ENCODE measurements at regions not wholly inside any gene's neighbourhood (a gene's known extent, or its start where the extent isn't known, plus 50 kb on each side); places are given as distances from the start of the nearest gene placed in this dataset.

DNA sequence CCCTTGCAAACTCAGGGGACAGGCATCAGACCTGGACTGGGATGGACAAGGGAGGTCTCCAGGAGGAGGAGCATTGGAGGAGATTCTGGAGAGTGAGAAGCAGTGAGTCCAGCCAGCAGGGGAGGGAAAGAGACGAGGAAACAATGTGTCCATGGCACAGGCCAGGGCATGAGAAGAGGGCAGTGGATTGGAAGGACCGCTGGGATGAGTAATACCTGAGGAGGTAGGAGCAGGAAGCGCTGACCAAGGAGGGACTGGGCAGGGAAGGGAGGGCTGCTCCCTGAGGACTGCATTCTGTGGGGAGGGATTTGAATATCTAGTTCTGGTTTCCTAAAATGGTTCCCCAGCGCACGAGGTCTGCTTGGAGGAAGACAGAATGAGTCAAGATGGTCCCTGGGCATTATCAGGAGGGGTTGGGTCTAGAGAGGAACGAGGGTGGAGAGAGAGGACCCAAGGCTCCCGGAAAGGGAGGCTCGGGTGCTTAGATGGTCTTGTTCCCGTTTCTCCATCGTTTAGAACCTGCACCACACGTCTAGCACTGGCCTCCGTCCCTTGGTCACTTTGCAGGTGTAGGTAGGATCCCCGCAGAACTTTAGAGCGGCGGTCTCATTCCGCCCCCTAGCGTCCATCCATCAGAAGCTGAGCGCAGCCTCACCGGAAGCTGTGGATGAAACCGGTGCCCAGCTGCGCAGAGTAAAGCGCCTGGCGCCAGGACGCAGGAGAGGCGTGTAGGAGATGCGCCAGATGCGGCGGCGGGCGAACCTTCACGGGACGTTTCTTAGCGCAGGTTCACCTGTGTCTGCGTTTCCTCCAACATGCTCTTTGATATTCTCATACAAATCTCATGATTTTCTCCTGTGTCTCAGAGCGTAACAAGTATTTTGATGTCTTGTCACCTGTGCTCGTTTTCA lies 190.7 kb upstream of the NDN start:
- H3K4me1 Mint-ChIP-seq (ENCODE audit: low read depth), result no peaks in the 10 kb centered on the region
- DNase-seq (peak in 1 of 14 experiments; percentile 1), ATAC-seq (ENCODE audit: poor library complexity) (no peak)
- H3K36me3 Mint-ChIP-seq (ENCODE audit: low read depth), result no peaks in the 10 kb centered on the region
- Histone ChIP-seq H3K4me3 (ENCODE audit: low read length) (no peak overlapping the region), H3K36me3 (ENCODE audit: insufficient read depth, low read length) (no peaks in the 10 kb centered on the region), H3K27me3 (ENCODE audit: control insufficient read depth in 1 of 2, insufficient read depth in 2 of 2, low read length in 2 of 2) (no peaks in the 10 kb centered on the region), H3K9me3 (ENCODE audit: control insufficient read depth in 1 of 2, insufficient read depth in 1 of 2, low read length in 2 of 2) (peaks cover 0 to 20% of the 10 kb centered on the region in 2 experiments), H3K4me1 (ENCODE audit: insufficient read depth, low read length) (no peaks in the 10 kb centered on the region), H3K27ac (ENCODE audit: low read depth in 1 of 2, low read length in 2 of 2) (no peak overlapping the region)
- POLR2A ChIA-PET, result no interaction called here
- no peak overlapping the region for H3K27ac Mint-ChIP-seq
- intact Hi-C loops (cut with DNase I, micrococcal nuclease), result no loop called here
- H3K4me3 Mint-ChIP-seq, result no peak overlapping the region
- H3K27me3 Mint-ChIP-seq, result no peaks in the 10 kb centered on the region
- CTCF ChIA-PET, result no interaction called here
- H3K9me3 Mint-ChIP-seq, result no peaks in the 10 kb centered on the region
- TF ChIP-seq, protein P1, sequence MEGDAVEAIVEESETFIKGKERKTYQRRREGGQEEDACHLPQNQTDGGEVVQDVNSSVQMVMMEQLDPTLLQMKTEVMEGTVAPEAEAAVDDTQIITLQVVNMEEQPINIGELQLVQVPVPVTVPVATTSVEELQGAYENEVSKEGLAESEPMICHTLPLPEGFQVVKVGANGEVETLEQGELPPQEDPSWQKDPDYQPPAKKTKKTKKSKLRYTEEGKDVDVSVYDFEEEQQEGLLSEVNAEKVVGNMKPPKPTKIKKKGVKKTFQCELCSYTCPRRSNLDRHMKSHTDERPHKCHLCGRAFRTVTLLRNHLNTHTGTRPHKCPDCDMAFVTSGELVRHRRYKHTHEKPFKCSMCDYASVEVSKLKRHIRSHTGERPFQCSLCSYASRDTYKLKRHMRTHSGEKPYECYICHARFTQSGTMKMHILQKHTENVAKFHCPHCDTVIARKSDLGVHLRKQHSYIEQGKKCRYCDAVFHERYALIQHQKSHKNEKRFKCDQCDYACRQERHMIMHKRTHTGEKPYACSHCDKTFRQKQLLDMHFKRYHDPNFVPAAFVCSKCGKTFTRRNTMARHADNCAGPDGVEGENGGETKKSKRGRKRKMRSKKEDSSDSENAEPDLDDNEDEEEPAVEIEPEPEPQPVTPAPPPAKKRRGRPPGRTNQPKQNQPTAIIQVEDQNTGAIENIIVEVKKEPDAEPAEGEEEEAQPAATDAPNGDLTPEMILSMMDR (IDR thresholded peaks at IDR 0.05), result no peak

DNA sequence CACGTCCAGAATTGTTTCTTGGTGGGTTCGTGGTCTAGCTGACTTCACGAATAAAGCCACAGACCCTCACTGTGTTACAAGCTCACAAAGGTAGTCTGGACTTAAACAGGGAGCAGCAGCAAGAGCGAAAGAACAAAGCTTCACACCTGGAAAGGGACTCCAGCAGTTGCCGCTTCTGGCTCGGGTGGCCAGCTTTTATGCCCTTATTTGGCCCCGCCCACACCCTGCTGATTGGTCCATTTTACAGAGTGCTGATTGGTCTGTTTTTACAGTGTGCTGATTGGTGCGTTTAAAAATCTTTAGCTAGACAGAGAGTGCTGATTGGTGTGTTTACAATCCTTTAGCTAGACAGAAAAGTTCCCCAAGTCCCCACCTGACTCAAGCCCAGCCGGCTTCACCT lies 194.2 kb upstream of the NDN start:
- no peaks in the 10 kb centered on the region for H3K4me1 ChIP-seq (ENCODE audit: insufficient read depth, low read length)
- H3K4me1 Mint-ChIP-seq (ENCODE audit: low read depth), result no peaks in the 10 kb centered on the region
- H3K4me3 ChIP-seq (ENCODE audit: low read length), result no peak overlapping the region
- H3K36me3 Mint-ChIP-seq (ENCODE audit: low read depth), result no peaks in the 10 kb centered on the region
- H3K9me3 ChIP-seq (ENCODE audit: control insufficient read depth in 1 of 2, insufficient read depth in 1 of 2, low read length in 2 of 2), result peaks cover 0 to 20% of the 10 kb centered on the region in 2 experiments
- H3K27ac Mint-ChIP-seq, result no peak overlapping the region
- ChIA-PET POLR2A (no interaction called here), CTCF (no interaction called here)
- no peaks in the 10 kb centered on the region for H3K27me3 Mint-ChIP-seq
- no peak overlapping the region for H3K27ac ChIP-seq (ENCODE audit: low read depth in 1 of 2, low read length in 2 of 2)
- intact Hi-C loops (cut with DNase I, micrococcal nuclease), result no loop called here
- ATAC-seq (ENCODE audit: poor library complexity), result no peak
- no peak for DNase-seq
- no peak overlapping the region for H3K4me3 Mint-ChIP-seq
- no peaks in the 10 kb centered on the region for H3K27me3 ChIP-seq (ENCODE audit: control insufficient read depth in 1 of 2, insufficient read depth in 2 of 2, low read length in 2 of 2)
- TF ChIP-seq, protein P1 (IDR thresholded peaks at IDR 0.05), result no peak
- H3K9me3 Mint-ChIP-seq, result peaks cover 5% of the 10 kb centered on the region
- no peaks in the 10 kb centered on the region for H3K36me3 ChIP-seq (ENCODE audit: insufficient read depth, low read length)

GRCh38 chr15:23890218-23890617 lies 203.1 kb upstream of the NDN start:
- intact Hi-C loops (cut with DNase I, micrococcal nuclease), result no loop called here
- Mint-ChIP-seq H3K27me3 (no peaks in the 10 kb centered on the region), H3K4me3 (no peak overlapping the region), H3K9me3 (peaks cover 17% of the 10 kb centered on the region), H3K27ac (no peak overlapping the region), H3K36me3 (ENCODE audit: low read depth) (no peaks in the 10 kb centered on the region), H3K4me1 (ENCODE audit: low read depth) (no peaks in the 10 kb centered on the region)
- Histone ChIP-seq H3K9me3 (ENCODE audit: control insufficient read depth in 1 of 2, insufficient read depth in 1 of 2, low read length in 2 of 2) (peaks cover 0 to 14% of the 10 kb centered on the region in 2 experiments), H3K27me3 (ENCODE audit: control insufficient read depth in 1 of 2, insufficient read depth in 2 of 2, low read length in 2 of 2) (no peaks in the 10 kb centered on the region), H3K27ac (ENCODE audit: low read depth in 1 of 2, low read length in 2 of 2) (no peak overlapping the region), H3K36me3 (ENCODE audit: insufficient read depth, low read length) (no peaks in the 10 kb centered on the region), H3K4me1 (ENCODE audit: insufficient read depth, low read length) (no peaks in the 10 kb centered on the region), H3K4me3 (ENCODE audit: low read length) (no peak overlapping the region)
- TF ChIP-seq, protein P1 (IDR thresholded peaks at IDR 0.05), result no peak
- POLR2A ChIA-PET, result no interaction called here
- no peak for ATAC-seq (ENCODE audit: poor library complexity)
- CTCF ChIA-PET, result no interaction called here
- no peak for DNase-seq
